GF-D8 (cell line): ENCODE measurements at regions not wholly inside any gene's neighbourhood (a gene's known extent, or its start where the extent isn't known, plus 50 kb on each side); places are given as distances from the start of the nearest gene placed in this dataset.

ENCODE experiments used
- DNase-seq: peaks from one replicate; lab custom pipeline; 2025; lab: John Stamatoyannopoulos, UW

GRCh38 chr1:209455661-209456358 is 127.7 kb upstream of the CAMK1G start:
- no peak for DNase-seq

GRCh38 chr1:209456878-209457277 is 126.6 kb upstream of the CAMK1G start:
- DNase-seq, result no peak

- DNase-seq, result no peak
Measured at GRCh38 chr1:209457401-209458125, 126.0 kb upstream of the CAMK1G start.

GRCh38 chr1:209458921-209459320 is 124.6 kb upstream of the CAMK1G start:
- no peak for DNase-seq

- DNase-seq, result no peak
Measured at GRCh38 chr1:209461168-209461567, 122.3 kb upstream of the CAMK1G start.

- no peak for DNase-seq
Measured at GRCh38 chr1:209462433-209462832, 121.1 kb upstream of the CAMK1G start.

GRCh38 chr1:209463441-209463840 is 120.1 kb upstream of the CAMK1G start:
- no peak for DNase-seq

GRCh38 chr1:209473025-209473424 is 110.5 kb upstream of the CAMK1G start:
- no peak for DNase-seq

- no peak for DNase-seq
Measured at GRCh38 chr1:209480345-209480744, 103.2 kb upstream of the CAMK1G start.

- no peak for DNase-seq
Measured at GRCh38 chr1:209483691-209484090, 99.8 kb upstream of the CAMK1G start.

- DNase-seq, result no peak
Measured at GRCh38 chr1:209484429-209484828, 99.1 kb upstream of the CAMK1G start.

- no peak for DNase-seq
Measured at GRCh38 chr1:209485167-209485566, 98.3 kb upstream of the CAMK1G start.

GRCh38 chr1:209485751-209486150 is 97.8 kb upstream of the CAMK1G start:
- no peak for DNase-seq

GRCh38 chr1:209486861-209487593 is 96.5 kb upstream of the CAMK1G start:
- DNase-seq, result no peak

GRCh38 chr1:209490013-209490412 is 93.5 kb upstream of the CAMK1G start:
- DNase-seq, result no peak

- no peak for DNase-seq
Measured at GRCh38 chr1:209491031-209491430, 92.5 kb upstream of the CAMK1G start.

GRCh38 chr1:209491496-209491895 is 92.0 kb upstream of the CAMK1G start:
- no peak for DNase-seq

GRCh38 chr1:209491897-209492296 is 91.6 kb upstream of the CAMK1G start:
- DNase-seq, result no peak

- DNase-seq, result no peak
Measured at GRCh38 chr1:209493559-209493958, 90.0 kb upstream of the CAMK1G start.

- DNase-seq, result no peak
Measured at GRCh38 chr1:209497729-209498128, 85.8 kb upstream of the CAMK1G start.

- no peak for DNase-seq
Measured at GRCh38 chr1:209500993-209501392, 82.5 kb upstream of the CAMK1G start.

- DNase-seq, result no peak
Measured at GRCh38 chr1:209503196-209503595, 80.3 kb upstream of the CAMK1G start.

- no peak for DNase-seq
Measured at GRCh38 chr1:209504571-209504970, 78.9 kb upstream of the CAMK1G start.
